ENCODE measurements at regions not wholly inside any gene's neighbourhood (a gene's known extent, or its start where the extent isn't known, plus 50 kb on each side); places are given as distances from the start of the nearest gene placed in this dataset.
A peak's percentile ranks its signal among the peaks of the same experiment; 100 is the strongest.
"Not testable (repeated sequence)": the region's sequence is repeated elsewhere in the genome, so short reads cannot be mapped to it uniquely, and the experiment has no call there.

DNA sequence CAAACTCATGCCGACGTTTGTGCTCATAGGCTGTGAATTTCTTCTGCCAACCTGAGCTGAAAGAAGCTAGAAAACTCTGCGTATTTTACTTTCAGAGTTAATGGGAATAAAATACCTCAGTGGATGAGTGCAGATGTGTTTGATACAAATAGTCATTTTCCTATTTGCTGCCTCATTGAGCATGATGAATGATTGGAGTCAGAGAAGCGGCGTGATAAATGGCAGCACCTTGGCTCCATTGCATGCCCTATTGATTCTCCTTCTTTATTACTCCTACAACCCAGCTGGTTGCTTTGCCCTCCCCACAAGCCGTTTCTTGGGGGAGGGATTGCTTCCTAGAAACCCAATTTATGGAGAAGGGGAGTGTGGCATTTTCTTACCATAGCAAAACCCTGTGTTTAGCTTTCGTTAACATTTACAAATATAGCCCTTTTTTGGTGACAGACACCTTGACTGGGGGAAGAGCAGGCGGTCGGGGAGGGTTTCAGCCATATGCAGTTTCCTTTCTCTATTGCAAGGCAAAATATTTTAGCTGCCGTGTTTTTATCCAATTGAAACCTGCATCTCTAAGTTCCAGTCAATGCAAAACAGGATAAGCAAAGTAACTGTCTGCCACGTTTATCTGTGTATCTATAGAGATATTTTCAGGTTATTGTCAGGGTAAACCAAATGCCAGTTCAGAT, 93.1 kb upstream of the TBCA start:
- no peak for DNase-seq

DNA sequence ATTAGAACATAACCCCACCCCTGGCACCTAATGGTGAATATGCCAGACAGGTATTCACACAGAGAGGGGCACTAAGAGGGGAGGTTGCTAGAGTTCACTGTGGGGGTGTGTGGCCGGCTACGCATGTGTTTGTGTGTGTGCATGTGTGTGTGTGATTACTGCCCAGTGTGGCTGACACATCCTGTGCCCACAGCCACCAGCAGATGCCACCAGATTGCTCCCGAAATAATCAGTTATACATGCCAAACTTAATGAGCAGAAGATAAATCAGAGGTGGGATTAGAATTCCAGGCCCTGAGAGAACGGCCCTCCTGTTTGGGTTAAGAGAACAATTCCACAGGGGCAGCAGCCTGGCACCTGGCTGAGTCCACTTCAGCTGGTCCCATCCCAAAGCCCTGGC, 91.8 kb upstream of the TBCA start:
- DNase-seq = peak; percentile 10

- no peak for DNase-seq
Observed at GRCh38 chr5:77867194-77867691, 91.1 kb upstream of the TBCA start.

DNA sequence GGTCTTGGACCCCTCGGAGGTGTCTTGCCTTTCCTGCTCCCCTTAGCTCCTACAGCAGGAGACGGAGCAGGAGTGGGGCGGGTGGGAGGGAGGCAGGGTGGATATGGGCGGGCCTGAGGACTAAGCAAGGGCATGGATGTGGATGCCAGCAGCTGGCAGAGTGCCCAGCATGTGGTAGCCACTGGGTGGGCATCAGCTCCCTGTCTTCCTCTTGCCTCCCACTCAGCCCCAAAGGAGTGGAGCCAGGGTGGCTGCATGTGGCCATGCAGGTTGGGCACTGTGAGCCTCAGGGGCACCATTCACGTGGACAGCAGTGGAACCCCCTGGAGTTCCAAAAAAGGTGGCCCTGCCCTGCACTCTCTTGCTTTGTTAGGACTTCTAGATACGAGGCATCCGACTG, 90.1 kb upstream of the TBCA start:
- DNase-seq = no peak

DNA sequence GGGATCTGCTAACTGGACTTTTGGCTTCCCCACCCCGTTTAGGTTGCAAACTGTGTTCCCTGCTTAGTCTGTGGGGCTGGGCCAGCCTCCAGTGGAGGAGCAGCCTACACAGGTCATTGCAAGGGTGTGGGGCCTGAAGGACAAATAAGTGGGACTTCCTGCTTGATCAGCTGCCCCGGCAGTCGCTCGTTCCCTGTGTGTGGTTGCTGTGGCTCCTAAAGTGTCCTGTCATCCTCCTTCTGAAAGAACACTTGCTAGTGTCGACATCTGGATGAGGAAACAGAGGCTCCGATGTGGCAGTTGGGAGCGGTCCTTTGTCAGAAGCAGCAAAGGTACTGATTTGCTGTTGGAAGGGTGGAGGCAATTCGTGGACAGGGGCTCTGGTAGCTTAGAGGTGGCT, 88.9 kb upstream of the TBCA start:
- no peak for DNase-seq

- DNase-seq = no peak
Observed at GRCh38 chr5:77863181-77863580, 87.0 kb upstream of the TBCA start.

GRCh38 chr5:77861576-77861975, 85.4 kb upstream of the TBCA start:
- DNase-seq = no peak

GRCh38 chr5:77859306-77859705, 83.2 kb upstream of the TBCA start:
- DNase-seq = no peak

GRCh38 chr5:77858678-77859077, 82.5 kb upstream of the TBCA start:
- not testable (repeated sequence) for DNase-seq

- DNase-seq = no peak
Observed at GRCh38 chr5:77855369-77855768, 79.2 kb upstream of the TBCA start.

DNA sequence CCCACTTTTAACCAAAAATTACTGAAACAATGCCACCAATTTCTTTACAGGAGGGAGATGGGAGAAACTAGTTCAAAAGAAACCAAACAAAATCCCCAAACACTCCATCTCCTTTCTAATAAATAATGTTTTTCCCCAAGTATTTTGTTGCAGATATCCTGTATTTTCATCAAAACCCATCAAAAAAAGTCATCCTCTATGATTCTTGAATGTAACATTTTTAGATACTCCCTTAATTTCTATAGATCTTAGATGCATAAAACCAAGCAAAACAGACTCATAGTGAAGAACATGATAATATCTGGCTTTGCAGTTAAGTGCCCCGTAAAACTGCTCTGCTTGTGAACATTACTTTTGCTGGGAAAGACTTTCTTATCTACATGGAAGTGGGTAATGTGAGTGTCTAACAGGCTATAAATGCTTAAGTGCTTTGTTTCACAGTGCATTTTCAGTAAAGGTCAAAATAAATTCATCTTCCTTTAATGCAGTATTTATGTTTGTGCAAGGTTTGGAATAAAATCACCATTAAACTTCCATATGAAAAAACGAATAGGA, 77.3 kb upstream of the TBCA start:
- DNase-seq = no peak

- peak; percentile 56 for DNase-seq
Observed at GRCh38 chr5:77852514-77853352, 76.6 kb upstream of the TBCA start.

- no peak for DNase-seq
Observed at GRCh38 chr5:77852068-77852513, 76.0 kb upstream of the TBCA start.

GRCh38 chr5:77851176-77852067, 75.3 kb upstream of the TBCA start:
- DNase-seq = no peak

DNA sequence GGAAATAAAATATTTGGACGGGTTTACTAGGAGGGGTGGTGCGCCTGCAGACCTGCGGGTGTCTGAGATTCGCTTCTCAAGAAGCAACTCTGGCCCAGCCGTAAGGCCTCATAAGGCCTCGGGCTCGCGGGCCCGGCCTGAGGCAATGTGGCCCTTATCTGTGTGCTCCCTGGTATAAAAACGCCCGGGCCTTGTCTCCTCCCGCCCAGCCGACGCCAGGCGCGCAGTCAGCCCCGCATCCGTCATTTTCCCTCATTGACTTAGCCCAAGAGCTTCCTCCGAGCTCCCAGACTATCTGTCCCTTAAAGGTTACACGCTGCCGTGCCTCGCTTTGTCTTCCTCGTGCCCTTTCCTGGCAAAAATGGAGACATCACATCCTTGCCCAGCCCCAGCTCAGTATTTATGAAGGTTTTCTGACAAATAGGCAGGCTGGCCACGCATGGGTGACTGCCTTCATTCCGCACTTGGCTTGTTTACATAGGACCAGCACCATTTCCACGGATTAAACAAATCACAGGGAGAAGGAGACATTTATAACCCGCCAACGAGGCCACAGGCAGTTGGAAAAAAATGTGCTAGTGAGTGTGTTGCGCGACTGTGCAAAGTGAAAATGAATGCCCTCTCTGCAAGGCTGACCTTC, 74.5 kb upstream of the TBCA start:
- no peak for DNase-seq

GRCh38 chr5:77849308-77849900, 73.3 kb upstream of the TBCA start:
- no peak for DNase-seq

- DNase-seq = no peak
Observed at GRCh38 chr5:77847814-77848290, 71.7 kb upstream of the TBCA start.

DNA sequence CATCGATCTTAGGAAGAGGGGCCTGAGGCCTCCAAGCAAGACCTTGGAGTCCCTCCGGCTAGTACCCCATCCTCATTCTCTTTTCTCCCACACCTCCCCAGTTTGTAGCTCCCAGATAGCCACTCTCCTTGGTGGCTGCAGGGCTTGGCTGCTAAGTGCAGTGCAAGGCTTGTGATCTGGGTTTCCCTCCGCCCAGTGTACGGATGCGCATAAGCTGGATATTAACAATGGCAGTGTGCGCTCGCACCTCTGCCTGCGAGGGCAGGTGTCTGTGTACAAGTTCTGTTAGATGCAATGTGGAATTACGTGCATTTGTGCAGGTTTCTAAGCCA, 71.0 kb upstream of the TBCA start:
- DNase-seq = no peak

DNA sequence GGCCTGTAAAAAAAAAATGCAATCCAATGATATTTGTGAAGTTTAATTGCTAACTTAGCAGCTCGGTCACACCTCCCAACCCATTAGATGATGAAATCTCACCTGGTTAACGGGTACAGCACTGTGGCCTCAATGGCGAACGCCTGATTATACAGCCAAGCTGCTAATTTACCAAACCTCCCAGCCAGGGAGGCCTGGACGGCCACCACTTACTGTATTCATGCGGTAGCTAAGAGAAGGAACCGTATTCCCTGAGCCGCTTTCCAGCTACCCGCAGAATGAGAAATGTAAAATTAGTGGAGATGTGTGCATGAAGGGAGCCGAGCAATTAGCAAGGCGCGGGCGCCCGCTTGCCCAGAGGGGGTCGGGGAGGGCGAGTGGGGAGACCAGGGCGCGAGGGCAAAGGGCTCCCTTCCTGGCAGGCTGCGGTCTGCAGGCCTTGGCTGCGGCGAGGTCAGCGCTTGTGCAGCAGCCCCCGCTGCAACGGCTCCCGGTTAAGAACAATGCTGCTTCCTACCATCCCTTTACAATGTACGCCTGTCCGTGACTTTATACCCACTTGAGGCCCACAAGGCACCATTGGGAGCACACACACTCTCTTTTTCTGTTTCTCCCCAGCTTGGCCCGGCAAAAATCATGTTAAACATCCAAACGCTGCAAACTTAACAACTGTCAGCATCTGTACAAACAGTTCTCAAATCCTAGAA, 70.4 kb upstream of the TBCA start:
- no peak for DNase-seq

- DNase-seq = no peak
Observed at GRCh38 chr5:77845324-77845646, 69.1 kb upstream of the TBCA start.

All from occipital lobe (tissue), 1 donor.